K562 (cell line): ENCODE measurements at regions not wholly inside any gene's neighbourhood (a gene's known extent, or its start where the extent isn't known, plus 50 kb on each side); places are given as distances from the start of the nearest gene placed in this dataset.

ENCODE experiments used
- HNRNPUL1 ChIP-seq: fragments of 200-400 bp; formaldehyde crosslinking; IDR thresholded peaks from 2 replicates; pipeline ENCODE4 v1.6.1; 2017; ENCODE audit warnings: low read length
- PHTF2 ChIP-seq: fragments of 250-450 bp; sonication (Bioruptor Pico); IDR thresholded peaks from 2 replicates; pipeline ENCODE4 v1.5.0; 2021; ENCODE audit warnings: mild to moderate bottlenecking
- ZNF184 ChIP-seq: sonication (generic); formaldehyde crosslinking; IDR thresholded peaks from 2 replicates; pipeline ENCODE4 v1.5.0; 2020; ENCODE audit warnings: missing genetic modification reagents
- TF ChIP-seq, protein P1 (sequence below): fragments of 200-800 bp; sonication (Bioruptor generic); IDR thresholded peaks from 2 replicates; pipeline ENCODE4 v1.6.1; 2016; ENCODE audit warnings: missing genetic modification characterization, missing compliant biosample characterization
- TF ChIP-seq, protein P2 (sequence below): fragments of 250-450 bp; sonication (Bioruptor Pico); IDR thresholded peaks from 2 replicates; pipeline ENCODE4 v1.8.0; 2021; ENCODE audit warnings: borderline replicate concordance, mild to moderate bottlenecking, moderate library complexity; ENCODE audit not compliant: poor library complexity, severe bottlenecking
- TF ChIP-seq, protein P3 (sequence below): sonication (generic); formaldehyde crosslinking; IDR thresholded peaks from 2 replicates; pipeline ENCODE4 v1.8.0; 2022; ENCODE audit warnings: mild to moderate bottlenecking, low read depth, missing genetic modification reagents
- TF ChIP-seq, protein P4 (sequence below), 2 experiments: IDR thresholded peaks; 2 replicates each; pipeline ENCODE4 v1.6.1; 2011; ENCODE audit warnings: borderline replicate concordance in 1 of 2, control low read depth in 1 of 2, low read depth in 1 of 2, low read length in 1 of 2, mild to moderate bottlenecking in 1 of 2, mixed read lengths in 1 of 2, moderate library complexity in 1 of 2; ENCODE audit not compliant: insufficient read depth in 1 of 2, insufficient read length in 1 of 2, poor library complexity in 1 of 2, severe bottlenecking in 1 of 2; ENCODE audit errors: extremely low read depth in 1 of 2

DNA sequence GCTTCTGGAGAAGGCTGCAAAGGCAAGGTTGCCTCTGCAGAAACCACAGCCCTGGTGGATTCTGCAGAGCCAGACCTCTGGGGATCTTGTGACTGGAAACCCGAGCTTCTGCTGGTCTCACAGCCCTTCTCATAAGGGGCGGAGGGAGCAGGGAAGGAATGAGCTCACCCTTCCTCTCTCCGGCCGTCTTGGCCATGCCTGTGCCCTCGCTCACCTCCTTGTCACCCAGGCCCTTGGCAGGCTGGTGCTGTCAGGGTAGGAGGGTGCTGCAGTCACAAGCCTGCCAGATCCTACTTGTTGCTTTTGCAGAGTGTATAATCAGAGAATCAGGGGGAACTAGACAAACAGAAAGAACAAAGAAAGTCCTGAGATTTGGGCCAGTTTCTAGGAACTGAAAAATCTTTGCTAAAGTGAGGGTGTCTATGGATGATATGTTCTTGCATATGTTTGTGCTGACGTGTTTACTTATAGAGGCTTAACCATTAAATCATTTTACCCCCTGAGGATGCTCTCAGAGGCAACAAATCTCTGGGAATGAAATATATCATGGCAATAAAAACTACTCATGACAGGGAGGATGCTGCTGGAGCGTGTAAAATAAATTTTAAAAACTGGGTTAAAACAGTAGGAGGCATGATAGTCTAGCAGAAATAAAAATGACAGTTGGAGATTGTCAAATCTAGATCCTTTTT, 244.9 kb upstream of the SOX4 start (continued):
- TF ChIP-seq, protein P1, sequence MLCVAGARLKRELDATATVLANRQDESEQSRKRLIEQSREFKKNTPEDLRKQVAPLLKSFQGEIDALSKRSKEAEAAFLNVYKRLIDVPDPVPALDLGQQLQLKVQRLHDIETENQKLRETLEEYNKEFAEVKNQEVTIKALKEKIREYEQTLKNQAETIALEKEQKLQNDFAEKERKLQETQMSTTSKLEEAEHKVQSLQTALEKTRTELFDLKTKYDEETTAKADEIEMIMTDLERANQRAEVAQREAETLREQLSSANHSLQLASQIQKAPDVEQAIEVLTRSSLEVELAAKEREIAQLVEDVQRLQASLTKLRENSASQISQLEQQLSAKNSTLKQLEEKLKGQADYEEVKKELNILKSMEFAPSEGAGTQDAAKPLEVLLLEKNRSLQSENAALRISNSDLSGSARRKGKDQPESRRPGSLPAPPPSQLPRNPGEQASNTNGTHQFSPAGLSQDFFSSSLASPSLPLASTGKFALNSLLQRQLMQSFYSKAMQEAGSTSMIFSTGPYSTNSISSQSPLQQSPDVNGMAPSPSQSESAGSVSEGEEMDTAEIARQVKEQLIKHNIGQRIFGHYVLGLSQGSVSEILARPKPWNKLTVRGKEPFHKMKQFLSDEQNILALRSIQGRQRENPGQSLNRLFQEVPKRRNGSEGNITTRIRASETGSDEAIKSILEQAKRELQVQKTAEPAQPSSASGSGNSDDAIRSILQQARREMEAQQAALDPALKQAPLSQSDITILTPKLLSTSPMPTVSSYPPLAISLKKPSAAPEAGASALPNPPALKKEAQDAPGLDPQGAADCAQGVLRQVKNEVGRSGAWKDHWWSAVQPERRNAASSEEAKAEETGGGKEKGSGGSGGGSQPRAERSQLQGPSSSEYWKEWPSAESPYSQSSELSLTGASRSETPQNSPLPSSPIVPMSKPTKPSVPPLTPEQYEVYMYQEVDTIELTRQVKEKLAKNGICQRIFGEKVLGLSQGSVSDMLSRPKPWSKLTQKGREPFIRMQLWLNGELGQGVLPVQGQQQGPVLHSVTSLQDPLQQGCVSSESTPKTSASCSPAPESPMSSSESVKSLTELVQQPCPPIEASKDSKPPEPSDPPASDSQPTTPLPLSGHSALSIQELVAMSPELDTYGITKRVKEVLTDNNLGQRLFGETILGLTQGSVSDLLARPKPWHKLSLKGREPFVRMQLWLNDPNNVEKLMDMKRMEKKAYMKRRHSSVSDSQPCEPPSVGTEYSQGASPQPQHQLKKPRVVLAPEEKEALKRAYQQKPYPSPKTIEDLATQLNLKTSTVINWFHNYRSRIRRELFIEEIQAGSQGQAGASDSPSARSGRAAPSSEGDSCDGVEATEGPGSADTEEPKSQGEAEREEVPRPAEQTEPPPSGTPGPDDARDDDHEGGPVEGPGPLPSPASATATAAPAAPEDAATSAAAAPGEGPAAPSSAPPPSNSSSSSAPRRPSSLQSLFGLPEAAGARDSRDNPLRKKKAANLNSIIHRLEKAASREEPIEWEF = no peak
- TF ChIP-seq HNRNPUL1 (no peak), ZNF184 (CRISPR knock-in tag) (no peak), PHTF2 (CRISPR knock-in tag) (no peak)
- TF ChIP-seq, protein P2, sequence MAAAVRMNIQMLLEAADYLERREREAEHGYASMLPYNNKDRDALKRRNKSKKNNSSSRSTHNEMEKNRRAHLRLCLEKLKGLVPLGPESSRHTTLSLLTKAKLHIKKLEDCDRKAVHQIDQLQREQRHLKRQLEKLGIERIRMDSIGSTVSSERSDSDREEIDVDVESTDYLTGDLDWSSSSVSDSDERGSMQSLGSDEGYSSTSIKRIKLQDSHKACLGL (CRISPR knock-in tag) = no peak
- TF ChIP-seq, protein P3, sequence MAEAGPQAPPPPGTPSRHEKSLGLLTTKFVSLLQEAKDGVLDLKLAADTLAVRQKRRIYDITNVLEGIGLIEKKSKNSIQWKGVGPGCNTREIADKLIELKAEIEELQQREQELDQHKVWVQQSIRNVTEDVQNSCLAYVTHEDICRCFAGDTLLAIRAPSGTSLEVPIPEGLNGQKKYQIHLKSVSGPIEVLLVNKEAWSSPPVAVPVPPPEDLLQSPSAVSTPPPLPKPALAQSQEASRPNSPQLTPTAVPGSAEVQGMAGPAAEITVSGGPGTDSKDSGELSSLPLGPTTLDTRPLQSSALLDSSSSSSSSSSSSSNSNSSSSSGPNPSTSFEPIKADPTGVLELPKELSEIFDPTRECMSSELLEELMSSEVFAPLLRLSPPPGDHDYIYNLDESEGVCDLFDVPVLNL (CRISPR knock-in tag) = no peak
- TF ChIP-seq, protein P4, sequence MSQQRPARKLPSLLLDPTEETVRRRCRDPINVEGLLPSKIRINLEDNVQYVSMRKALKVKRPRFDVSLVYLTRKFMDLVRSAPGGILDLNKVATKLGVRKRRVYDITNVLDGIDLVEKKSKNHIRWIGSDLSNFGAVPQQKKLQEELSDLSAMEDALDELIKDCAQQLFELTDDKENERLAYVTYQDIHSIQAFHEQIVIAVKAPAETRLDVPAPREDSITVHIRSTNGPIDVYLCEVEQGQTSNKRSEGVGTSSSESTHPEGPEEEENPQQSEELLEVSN (IDR thresholded peaks at IDR 0.05; ENCODE audit: borderline replicate concordance in 1 of 2, extremely low read depth in 1 of 2, insufficient read depth in 1 of 2, insufficient read length in 1 of 2, low read depth in 1 of 2, low read length in 1 of 2, poor library complexity in 1 of 2, severe bottlenecking in 1 of 2) = no peak
